GM23338 (cell line): ENCODE measurements at regions not wholly inside any gene's neighbourhood (a gene's known extent, or its start where the extent isn't known, plus 50 kb on each side); places are given as distances from the start of the nearest gene placed in this dataset.

Experiments used
- CTCF ChIP-seq, 2 experiments: fragments of 200-600 bp in 1 of 2; sonication (generic) in 1 of 2; conservative IDR thresholded peaks; 2 replicates each; pipeline versions ENCODE4 v1.5.1 to v1.6.1; 2016 to 2017; ENCODE audit warnings: antibody characterized with exemption in 2 of 2, low read depth in 2 of 2, mild to moderate bottlenecking in 2 of 2, moderate library complexity in 1 of 2
- EZH2 ChIP-seq: fragments of 200-600 bp; sonication (generic); IDR thresholded peaks from one replicate; pipeline ENCODE4 v1.8.0; 2017; ENCODE audit warnings: antibody characterized with exemption, mild to moderate bottlenecking, low read depth; ENCODE audit not compliant: unreplicated experiment

GRCh38 chr1:96509951-96510350, 211.6 kb upstream of the PTBP2 start:
- TF ChIP-seq CTCF (conservative IDR thresholded peaks at IDR 0.05; ENCODE audit: low read depth in 2 of 2), result no peak
- no peak for TF ChIP-seq EZH2
